ENCODE measurements at regions not wholly inside any gene's neighbourhood (a gene's known extent, or its start where the extent isn't known, plus 50 kb on each side); places are given as distances from the start of the nearest gene placed in this dataset.

GRCh38 chr14:48788771-48789170 is 797.4 kb downstream of the RPS29 start:
- no peak for TF ChIP-seq POLR2A (IDR thresholded peaks at IDR 0.05)
- TF ChIP-seq, protein P1, sequence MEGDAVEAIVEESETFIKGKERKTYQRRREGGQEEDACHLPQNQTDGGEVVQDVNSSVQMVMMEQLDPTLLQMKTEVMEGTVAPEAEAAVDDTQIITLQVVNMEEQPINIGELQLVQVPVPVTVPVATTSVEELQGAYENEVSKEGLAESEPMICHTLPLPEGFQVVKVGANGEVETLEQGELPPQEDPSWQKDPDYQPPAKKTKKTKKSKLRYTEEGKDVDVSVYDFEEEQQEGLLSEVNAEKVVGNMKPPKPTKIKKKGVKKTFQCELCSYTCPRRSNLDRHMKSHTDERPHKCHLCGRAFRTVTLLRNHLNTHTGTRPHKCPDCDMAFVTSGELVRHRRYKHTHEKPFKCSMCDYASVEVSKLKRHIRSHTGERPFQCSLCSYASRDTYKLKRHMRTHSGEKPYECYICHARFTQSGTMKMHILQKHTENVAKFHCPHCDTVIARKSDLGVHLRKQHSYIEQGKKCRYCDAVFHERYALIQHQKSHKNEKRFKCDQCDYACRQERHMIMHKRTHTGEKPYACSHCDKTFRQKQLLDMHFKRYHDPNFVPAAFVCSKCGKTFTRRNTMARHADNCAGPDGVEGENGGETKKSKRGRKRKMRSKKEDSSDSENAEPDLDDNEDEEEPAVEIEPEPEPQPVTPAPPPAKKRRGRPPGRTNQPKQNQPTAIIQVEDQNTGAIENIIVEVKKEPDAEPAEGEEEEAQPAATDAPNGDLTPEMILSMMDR (IDR thresholded peaks at IDR 0.05), result no peak

Data from ovary (tissue), 3 donors.